AG04449 (cell line): ENCODE measurements at regions not wholly inside any gene's neighbourhood (a gene's known extent, or its start where the extent isn't known, plus 50 kb on each side); places are given as distances from the start of the nearest gene placed in this dataset.

Source experiments
- CTCF ChIA-PET: fragments of 350-600 bp; formaldehyde crosslinking; extraction: SDS; loops from one replicate; lab custom pipeline; 2021; ENCODE audit warnings: antibody characterized with exemption; lab: Yijun Ruan, JAX
- POLR2A ChIA-PET: fragments of 400-600, 350-600 bp; formaldehyde crosslinking; extraction: SDS; loops from one replicate; lab custom pipeline; 2020; ENCODE audit warnings: antibody characterized with exemption, inconsistent platforms; lab: Yijun Ruan, JAX
- DNase-seq: peaks from one replicate; pipeline ENCODE4 v3.0.0-alpha.2; 2010; ENCODE audit warnings: low read depth, low spot score
- H3K4me3 ChIP-seq: 2 replicates; pipeline ENCODE4 v1.5.1; 2011; ENCODE audit warnings: low read depth, mild to moderate bottlenecking, control low read depth, low read length
- TF ChIP-seq, protein P1 (sequence below): IDR thresholded peaks from one replicate; pipeline ENCODE4 v1.5.1; 2011; ENCODE audit warnings: mild to moderate bottlenecking, moderate library complexity, low read length, control low read depth, inconsistent platforms; ENCODE audit not compliant: insufficient read depth; ENCODE audit errors: missing control alignments

DNA sequence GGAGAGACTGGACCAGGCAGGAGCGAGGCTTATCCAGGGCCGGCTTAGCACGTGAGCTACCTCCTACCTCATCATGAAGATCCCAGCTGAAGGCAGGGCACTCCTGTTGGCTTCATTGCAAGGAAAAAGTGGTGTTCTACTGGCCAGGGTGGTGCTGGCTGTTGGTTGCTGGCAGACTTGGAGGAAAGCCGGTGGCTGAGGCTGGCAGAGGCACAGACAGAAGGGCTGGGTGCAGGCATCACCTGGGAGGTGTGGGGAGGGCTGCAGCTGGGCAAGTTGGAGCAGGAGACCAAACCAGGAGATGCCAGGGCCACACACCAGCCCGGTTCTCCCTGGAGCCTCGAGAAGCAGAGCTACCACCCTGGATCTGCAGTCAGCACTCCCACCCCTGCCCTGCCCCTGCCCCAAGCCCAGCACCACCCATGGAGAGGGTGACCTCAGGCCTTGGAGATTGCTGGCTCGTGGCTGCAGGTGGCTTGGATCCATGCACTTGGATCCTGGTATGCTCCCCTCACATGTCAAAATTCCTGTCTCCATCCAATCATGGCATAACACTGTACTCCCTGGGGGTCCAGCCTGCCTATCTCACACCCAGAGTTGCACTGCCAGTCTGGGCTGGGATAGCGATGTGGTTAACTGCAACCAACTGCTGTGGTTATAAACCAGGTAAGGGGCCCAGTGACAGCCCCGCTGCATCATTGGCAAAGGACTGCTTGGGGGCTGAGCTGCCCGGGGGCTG lies 49.7 kb downstream of the GLI2 start:
- POLR2A ChIA-PET = interaction anchor here (0.6 kb wide), 1 partner anchor 43 kb away, joined by 3 read pairs; no protein-coding TSS in a partner anchor
- CTCF ChIA-PET = interaction anchor here (0.5 to 1.7 kb wide), 4 partner anchors 15 to 286 kb away, joined by 3 to 5 read pairs (median 4); no protein-coding TSS in a partner anchor

DNA sequence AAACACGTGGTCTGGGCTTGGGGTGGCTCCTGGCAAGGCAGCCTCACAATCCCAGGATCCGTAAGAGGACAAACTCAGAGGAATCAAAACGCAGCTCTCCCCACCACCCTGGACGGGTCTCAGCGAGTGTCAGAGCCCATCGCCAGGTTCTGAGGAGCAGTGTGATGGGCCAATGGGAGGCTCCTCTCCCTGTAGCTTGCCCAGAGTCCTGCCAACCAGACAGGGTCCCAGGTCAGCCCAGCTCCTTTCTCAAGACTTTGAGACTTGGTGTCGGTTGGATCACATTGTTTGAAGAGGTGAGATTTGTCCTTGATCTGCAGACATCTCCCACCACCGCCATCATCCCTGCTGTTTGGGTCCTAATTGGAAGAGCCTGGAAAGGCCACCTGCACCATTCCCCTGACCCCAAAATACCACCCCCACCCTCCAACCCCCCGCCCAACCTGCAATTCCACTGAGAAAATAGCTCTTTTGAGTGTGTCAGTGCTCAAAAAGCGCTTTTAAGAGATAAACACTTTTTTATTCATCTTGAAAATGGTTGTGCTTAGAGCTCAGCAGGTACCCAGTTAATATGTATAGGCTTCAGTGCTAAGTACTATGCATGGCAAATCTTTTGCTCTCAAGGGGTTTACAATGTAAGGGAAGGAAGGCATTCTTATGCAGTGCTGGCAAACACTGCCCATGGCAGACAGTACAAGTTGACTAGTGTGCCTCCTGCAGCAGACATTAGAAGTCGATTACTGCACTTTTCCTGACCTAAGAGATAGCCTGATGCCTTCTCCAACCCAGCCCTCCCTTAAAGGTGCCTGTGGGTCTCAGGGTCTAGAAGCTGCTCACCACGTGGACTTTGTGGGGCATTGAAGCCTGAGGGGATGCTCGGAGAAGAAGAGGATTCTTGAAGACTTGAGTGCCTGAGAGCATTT lies 50.6 kb downstream of the GLI2 start:
- no peak overlapping the region for H3K4me3 ChIP-seq
- DNase-seq = no peak
- ChIA-PET POLR2A (no interaction called here), CTCF (interaction anchor here (1.2 kb wide), 1 partner anchor 14 kb away, joined by 3 read pairs; no protein-coding TSS in a partner anchor)
- TF ChIP-seq, protein P1, sequence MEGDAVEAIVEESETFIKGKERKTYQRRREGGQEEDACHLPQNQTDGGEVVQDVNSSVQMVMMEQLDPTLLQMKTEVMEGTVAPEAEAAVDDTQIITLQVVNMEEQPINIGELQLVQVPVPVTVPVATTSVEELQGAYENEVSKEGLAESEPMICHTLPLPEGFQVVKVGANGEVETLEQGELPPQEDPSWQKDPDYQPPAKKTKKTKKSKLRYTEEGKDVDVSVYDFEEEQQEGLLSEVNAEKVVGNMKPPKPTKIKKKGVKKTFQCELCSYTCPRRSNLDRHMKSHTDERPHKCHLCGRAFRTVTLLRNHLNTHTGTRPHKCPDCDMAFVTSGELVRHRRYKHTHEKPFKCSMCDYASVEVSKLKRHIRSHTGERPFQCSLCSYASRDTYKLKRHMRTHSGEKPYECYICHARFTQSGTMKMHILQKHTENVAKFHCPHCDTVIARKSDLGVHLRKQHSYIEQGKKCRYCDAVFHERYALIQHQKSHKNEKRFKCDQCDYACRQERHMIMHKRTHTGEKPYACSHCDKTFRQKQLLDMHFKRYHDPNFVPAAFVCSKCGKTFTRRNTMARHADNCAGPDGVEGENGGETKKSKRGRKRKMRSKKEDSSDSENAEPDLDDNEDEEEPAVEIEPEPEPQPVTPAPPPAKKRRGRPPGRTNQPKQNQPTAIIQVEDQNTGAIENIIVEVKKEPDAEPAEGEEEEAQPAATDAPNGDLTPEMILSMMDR = no peak

More for the DNA sequence above, 49.7 kb downstream of the GLI2 start:
- TF ChIP-seq, protein P1 = no peak
- no peak overlapping the region for H3K4me3 ChIP-seq
- DNase-seq = no peak

DNA sequence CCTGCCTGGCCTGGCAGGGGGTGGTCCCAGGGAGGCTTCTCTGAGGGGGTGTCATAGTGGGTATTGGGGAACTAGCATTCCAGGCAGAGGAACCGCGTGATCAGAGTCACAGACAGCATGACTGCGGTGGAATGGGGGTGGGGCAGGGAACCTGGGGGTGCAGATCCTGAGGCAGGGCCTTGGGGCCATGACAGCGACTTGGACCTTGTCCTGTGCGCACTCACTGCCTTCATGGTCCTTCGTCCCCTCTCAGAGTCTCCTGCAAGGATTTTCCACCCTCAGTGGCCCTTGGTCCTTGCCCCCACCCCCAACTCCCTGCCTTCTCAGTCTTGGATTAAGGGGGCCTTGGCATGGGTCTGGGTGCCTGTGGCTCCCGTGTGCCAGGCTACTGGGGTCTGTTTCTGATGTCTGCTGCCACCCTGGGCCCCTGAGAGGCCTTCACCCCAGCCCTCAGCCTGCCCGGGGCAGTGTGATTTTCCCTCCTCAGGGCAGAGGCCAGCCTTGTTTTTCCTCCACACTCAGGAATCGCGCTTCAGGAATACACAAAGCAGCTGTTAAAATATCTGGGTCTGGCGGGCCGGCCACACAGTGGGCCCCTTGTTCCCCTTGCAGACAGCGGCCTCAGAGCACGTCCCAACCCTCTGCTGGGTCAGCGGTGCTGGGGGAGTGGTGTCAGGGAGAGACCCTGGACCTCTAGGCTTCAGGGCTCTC lies 51.6 kb downstream of the GLI2 start:
- POLR2A ChIA-PET = no interaction called here
- TF ChIP-seq, protein P1 = no peak
- CTCF ChIA-PET = interaction anchor here (3.6 kb wide), 1 partner anchor 7 kb away, joined by 13 read pairs; no protein-coding TSS in a partner anchor
- no peak for DNase-seq
- H3K4me3 ChIP-seq = no peak overlapping the region

GRCh38 chr2:120787822-120788700 lies 52.4 kb downstream of the GLI2 start:
- ChIA-PET CTCF (interaction anchor here (1.0 to 3.6 kb wide), 2 partner anchors 8 to 162 kb away, joined by 3 to 13 read pairs; no protein-coding TSS in a partner anchor), POLR2A (no interaction called here)
- TF ChIP-seq, protein P1 = no peak
- no peak overlapping the region for H3K4me3 ChIP-seq
- DNase-seq = no peak

- TF ChIP-seq, protein P1 = no peak
- H3K4me3 ChIP-seq = no peak overlapping the region
- CTCF ChIA-PET = interaction anchor here (1.2 to 3.6 kb wide), 2 partner anchors 11 to 289 kb away, joined by 3 to 13 read pairs; no protein-coding TSS in a partner anchor
- no peak for DNase-seq
- POLR2A ChIA-PET = no interaction called here
Measured at GRCh38 chr2:120791243-120791961, 55.7 kb downstream of the GLI2 start.
